Raji (cell line): ENCODE measurements at regions not wholly inside any gene's neighbourhood (a gene's known extent, or its start where the extent isn't known, plus 50 kb on each side); places are given as distances from the start of the nearest gene placed in this dataset.

Experiments used
- POLR2A ChIP-seq: IDR thresholded peaks from 2 replicates; pipeline ENCODE4 v1.6.1; 2011; ENCODE audit warnings: low read depth, low read length, control low read depth; ENCODE audit not compliant: insufficient read depth

DNA sequence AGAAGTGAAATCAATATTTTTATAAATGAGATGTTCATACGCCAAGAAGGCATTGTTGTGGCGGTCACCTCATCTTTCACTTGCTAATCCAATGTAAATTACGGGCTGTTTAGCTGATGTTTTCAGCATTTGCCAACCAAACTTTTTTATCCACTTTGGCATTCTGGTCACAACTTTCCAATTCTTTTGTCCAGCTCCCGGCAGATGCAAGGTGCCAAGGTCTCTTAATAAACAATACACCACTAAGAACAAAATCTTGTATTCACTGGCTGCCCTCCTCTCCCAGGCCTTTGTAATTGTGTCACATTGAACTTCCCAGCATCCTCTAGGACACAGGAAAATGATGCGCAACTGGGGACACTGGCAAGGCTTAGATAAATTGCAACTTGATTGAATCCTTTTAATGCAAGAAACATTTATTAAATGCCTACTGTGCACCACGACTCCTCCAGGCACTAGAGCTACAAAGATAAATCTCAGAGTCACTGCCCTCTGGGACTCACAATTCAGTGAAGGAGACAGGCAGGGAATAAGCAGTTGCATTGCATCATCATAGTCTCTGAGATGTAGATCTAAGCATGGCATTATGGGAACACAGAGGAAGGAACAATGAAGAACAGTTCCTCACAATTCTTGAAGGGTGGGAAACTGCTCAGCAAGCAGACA, 165.4 kb upstream of the C16orf82 start:
- no peak for TF ChIP-seq POLR2A

DNA sequence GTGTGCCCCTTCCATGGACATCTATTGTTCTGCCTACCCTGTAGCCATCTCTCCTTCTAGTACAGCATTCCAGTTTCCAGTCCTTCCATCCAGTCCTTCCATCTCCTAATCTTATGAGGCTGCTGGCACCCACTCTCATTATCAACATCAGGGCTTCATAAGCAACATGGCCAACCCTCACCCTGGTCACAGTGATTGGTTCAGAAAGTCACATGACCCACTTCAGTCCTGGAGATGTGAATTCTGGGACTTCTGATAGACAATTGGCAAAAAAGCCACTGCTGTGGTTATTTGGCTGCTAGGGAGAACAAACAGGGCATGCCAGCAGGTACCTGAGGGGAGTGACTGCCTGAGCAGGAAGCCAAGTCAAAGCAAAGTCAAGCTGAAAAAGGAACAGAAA, 164.7 kb upstream of the C16orf82 start:
- TF ChIP-seq POLR2A = no peak

DNA sequence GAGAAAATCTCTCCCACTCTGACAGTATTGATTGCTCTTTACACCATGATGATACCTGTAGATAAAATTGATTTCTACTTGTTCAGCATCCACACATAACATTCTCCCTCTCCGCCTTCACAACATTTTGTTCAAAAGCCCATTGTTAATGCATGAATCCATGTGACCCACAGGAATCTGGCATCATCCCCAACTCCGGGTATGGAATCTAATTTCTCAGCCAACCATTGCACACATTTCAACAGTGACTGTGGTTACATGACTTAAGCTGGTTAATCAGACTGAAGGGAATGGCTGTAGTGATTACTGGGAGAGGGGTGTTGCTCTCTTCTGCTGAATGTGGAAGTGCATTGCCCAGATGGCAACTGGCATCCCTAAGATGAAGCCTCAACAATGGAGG, 161.4 kb upstream of the C16orf82 start:
- TF ChIP-seq POLR2A = no peak

DNA sequence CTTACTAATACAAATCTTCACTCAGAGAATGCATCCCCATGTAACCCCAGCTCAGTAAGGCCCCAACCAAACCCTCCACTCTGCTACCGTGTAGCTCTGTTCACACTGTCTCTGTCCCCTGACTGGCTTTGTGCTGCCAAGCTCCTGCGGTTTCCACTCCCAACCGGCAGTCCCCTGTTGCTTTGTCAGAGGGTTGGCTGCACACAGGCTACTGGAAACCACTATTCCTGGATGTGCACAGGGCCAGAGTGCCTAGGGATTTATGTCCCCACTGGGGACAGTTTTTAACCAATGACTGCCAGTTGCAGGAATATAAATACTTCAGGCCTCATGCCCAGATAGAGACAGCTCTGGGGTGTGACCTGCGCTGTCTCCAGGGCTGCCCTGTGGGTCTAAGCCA, 157.1 kb upstream of the C16orf82 start:
- no peak for TF ChIP-seq POLR2A

DNA sequence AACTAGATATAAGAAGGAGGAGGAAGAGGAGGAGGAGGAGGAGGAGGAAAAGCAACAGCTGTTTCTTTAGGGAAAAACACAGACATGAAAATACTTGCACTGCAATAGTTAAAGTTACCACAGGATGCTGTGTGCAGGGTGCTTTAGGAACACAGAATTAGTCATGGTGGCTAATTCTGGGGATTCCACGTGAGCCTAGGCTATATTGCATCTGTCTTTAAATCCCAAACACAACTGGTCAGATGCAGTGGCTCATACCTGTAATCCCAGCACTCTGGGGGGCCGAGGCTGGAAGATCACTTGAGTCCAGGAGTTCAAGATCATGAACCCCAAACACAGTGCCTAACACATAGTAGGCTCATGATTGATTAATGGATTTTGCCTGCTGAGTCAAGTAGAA, 155.3 kb upstream of the C16orf82 start:
- TF ChIP-seq POLR2A = no peak

DNA sequence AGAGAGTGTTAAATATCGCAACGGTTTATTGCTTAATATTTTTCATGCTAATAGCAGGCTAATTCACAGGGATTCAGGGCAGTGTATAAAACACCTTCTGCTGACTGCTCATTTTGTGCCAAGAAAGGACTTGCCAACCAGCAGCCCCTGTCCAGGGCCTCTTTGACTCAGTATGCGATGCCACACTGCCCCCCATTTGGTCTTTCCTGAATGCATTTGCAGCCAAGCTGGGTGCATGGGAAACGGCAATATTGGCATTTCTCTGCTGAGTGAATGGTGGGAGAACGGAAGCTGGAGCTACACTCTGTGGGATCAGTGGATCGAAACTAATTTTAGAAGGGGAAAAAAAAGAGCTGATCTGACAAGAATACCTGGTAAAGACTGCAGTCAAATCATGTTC, 152.9 kb upstream of the C16orf82 start:
- no peak for TF ChIP-seq POLR2A

DNA sequence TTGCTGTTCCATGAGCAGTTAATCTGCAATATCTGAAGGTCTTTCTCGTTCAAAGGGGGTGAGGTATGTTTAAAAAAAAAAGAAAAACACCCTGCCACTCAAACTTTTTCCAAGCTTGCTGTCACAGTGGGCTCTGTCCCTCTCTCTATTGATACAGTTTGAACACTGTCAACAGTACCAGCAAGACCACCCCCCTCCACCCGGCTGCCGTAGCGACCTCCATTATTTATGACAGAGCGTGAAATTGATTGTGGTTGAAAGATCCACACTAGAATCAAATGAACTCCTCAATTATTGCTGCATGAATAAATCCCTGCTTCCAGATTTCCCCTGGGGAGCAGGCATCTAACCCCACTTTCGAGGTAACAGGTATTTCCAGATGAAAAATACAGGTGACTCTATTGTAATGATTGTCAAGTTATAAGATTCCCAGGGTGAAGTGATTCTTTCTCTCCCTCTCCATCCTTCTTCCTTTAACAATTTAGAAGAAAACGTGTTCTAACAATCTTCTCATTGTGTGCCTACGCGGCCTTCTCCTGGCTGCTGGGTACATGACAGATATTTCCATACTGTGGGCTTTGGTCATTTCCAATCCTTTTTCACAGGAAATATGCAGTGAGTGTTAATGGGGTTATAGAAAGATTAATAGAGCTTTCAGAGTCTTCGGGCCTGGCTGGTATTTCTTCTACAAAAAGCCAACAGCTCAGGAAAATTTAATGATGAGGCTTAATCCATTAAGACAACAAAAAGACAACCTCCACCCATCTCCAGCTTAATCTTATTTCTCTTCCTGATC, 135.7 kb upstream of the C16orf82 start:
- no peak for TF ChIP-seq POLR2A

DNA sequence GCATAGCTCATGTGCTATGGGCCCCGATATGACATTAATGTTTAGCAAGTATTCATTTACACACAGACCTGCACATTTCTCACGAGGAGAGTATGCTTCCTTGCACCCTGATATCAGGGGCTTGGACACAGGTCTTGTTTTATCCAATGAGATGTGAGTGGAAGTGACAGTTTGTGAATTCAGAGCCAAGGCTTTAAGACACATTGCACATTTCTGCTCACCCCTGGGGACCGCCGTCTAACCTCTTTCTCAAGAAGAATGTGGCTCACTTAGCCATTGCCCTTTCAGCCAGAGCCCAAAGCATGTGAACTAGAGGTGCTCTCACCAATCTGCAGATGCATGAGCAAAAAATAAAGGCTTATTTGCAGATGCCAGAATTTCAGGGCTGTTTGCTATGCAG, 116.1 kb upstream of the C16orf82 start:
- no peak for TF ChIP-seq POLR2A

DNA sequence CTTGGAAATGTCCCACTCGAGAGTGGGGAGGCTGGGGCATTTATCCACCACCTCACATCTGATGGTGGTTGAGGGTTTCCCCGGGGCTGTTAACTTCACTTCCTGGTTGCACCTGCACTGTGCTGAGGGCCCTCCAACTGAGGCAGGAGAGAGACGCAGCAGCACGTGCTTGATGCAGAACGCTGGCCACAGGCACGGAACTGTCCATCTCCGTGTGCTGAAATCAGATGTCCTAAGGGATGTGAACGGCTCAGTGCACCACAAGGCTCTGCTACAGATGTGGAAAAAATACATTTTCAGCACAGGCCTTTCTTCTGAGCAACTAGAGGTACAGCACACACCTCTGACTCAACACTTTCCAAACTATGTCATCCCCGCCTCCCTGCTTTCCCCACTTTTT, 114.8 kb upstream of the C16orf82 start:
- no peak for TF ChIP-seq POLR2A

DNA sequence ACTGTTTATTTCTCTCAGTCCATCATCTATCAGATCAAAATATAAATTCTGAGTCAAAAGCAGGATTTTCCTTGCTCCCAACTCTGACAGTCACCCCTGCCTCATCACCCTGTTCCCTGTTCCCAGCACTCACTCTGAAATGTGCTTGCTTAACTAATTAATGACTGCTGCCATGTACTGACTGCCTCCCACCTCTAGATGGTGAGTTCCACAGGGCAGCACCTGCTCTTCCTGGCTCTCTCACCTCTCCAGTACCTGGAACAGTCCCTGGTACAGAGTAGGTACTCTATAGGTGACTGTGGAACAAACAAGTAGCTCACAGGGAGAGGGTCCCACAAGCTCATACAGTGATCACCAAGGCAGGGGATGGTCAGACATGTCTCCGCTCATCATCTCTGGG, 114.3 kb upstream of the C16orf82 start:
- no peak for TF ChIP-seq POLR2A

DNA sequence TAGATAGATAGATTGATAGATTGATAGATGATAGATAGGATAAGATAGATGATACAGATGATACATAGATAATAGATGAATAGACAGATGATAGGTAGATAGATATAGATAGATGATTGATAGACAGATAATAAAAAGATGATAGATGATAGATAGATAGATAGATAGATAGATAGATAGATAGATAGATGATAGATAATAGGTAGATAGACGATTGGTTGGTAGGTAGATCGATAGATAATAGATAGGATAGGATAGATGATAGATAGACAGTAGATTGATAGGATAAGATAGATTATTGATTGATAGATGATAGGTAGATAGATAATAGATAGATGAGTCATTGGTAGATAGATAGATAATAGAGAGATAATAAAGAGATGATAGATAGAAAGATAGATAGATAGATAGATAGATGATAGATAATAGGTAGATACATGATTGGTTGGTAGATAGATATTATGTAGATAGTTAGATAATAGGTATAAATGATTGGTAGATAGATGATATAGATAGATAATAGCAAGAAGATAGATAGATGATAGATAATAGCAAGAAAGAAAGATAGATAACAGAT, 109.4 kb upstream of the C16orf82 start:
- TF ChIP-seq POLR2A = no peak

DNA sequence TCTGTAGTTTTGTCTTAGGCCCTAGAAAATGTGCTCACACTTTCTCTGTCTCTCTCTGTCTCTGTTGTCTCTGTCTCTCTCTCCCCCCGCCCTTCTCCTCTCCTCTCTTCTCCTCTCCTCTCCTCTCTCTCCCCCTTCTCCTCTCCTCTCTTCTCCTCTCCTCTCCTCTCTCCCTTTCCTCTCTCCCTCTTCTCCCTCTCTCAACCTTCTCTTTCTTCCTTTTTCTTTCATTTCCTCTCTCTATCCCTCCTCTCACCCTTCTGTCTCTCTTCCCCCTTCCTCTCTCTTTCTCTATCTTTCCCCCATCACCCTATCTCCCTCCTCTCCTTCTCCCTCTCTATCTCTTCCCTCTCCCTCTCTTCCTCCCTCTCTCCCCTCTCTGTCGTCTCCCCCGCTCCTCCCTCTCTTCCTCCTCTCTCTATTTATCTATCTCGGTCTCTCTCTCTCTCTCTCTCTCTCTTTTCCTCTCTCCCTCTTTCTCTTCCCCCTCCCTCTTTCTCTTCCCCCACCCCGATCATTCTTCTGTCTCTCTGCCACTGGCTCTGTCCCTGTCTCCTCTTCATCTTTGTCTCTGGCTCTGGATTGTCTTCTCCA, 107.2 kb upstream of the C16orf82 start:
- no peak for TF ChIP-seq POLR2A

DNA sequence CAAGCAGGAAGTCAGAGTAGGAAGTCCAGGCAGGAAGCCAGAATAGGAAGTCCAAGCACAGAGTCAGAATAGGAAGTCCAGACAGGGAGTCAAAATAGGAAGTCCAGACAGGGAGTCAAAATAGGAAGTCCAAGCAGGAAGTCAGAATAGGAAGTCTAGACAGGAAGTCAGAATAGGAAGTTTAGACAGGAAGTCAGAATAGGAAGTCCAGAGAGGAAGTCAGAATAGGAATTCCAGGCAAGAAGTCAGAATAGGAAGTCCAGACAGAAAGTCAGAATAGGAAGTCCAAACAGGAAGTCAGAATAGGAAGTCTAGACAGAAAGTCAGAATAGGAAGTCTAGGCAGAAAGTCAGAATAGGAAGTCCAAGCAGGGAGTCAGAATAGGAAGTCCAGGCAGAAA, 105.3 kb upstream of the C16orf82 start:
- no peak for TF ChIP-seq POLR2A

DNA sequence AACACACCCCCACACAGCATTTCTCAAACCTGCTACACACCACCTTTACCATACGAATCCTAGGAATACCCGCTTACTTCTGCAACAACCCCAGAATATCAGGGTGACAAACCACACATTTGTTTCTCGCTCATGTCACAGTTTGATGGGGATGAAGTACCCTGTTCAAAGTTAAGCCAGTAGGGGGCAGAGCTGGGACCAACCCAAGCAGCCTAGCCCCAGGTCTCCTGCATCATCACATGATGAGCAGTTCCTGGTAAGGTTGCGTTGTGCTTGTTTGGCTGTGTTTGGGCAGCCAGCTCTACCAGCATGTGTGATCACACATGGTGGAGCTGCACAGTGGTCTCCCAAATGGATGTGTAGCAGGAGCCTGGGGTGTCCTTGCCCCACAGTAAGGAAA, 103.6 kb upstream of the C16orf82 start:
- no peak for TF ChIP-seq POLR2A

DNA sequence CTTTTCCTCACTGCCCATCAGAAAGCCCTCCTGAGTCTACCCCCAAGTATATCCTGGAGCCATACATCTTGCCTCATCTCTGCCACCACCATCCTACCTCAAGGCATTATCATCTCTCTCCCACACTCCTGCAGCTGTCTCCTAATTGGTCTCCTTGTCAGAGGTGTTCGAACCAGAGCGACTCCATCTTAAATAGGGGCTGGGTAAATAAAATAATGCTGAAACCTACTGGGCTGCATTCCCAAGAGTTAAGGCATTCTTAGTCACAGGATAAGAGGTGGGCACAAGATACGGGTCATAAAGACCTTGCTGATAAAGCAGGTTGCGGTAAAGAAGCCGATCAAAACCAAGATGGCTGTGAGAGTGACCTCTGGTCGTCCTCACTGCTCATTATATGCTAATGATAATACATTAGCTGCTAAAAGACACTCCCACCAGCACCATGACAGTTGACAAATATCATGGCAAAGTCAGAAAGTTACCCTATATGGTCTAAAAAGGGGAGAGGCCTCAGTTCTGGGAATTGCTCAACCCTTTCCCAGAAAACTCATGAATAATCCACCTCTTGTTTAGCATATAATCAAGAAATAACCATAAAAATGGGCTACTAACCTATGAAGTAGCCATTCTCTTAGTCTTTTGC, 97.0 kb upstream of the C16orf82 start:
- TF ChIP-seq POLR2A = no peak
